ENCODE measurements at regions not wholly inside any gene's neighbourhood (a gene's known extent, or its start where the extent isn't known, plus 50 kb on each side); places are given as distances from the start of the nearest gene placed in this dataset.
"Not testable (repeated sequence)": the region's sequence is repeated elsewhere in the genome, so short reads cannot be mapped to it uniquely, and the experiment has no call there.

- no peaks in the 10 kb centered on the region for H3K9me3 ChIP-seq (ENCODE audit: control insufficient read depth, low read length)
- H3K27ac ChIP-seq (ENCODE audit: low read depth, low read length, severe bottlenecking) = no peak overlapping the region
- no peaks in the 10 kb centered on the region for H3K4me1 ChIP-seq (ENCODE audit: control insufficient read depth, insufficient read depth, low read length, poor library complexity, severe bottlenecking)
- no peaks in the 10 kb centered on the region for H3K36me3 ChIP-seq (ENCODE audit: control insufficient read depth, insufficient read depth, low read length)
- 83 to 95% methylated on average over 4 to 5 of the region's 6 CpGs for WGBS, 2 experiments (ENCODE audit: insufficient coverage in 2 of 2)
- no peak overlapping the region for H3K4me3 ChIP-seq (ENCODE audit: extremely low read depth, insufficient read depth, low read length, poor library complexity, severe bottlenecking)
Measured at GRCh38 chr16:73408716-73409115, 360.8 kb upstream of the ZFHX3 start.

GRCh38 chr16:73408311-73408710, 360.4 kb upstream of the ZFHX3 start:
- Histone ChIP-seq H3K4me3 (ENCODE audit: extremely low read depth, insufficient read depth, low read length, poor library complexity, severe bottlenecking) (no peak overlapping the region), H3K36me3 (ENCODE audit: control insufficient read depth, insufficient read depth, low read length) (no peaks in the 10 kb centered on the region), H3K9me3 (ENCODE audit: control insufficient read depth, low read length) (no peaks in the 10 kb centered on the region), H3K4me1 (ENCODE audit: control insufficient read depth, insufficient read depth, low read length, poor library complexity, severe bottlenecking) (no peaks in the 10 kb centered on the region), H3K27ac (ENCODE audit: low read depth, low read length, severe bottlenecking) (no peak overlapping the region)
- 86 to 92% methylated on average over 6 of the region's 7 CpGs for WGBS, 2 experiments (ENCODE audit: insufficient coverage in 2 of 2)

- H3K4me3 ChIP-seq (ENCODE audit: extremely low read depth, insufficient read depth, low read length, poor library complexity, severe bottlenecking) = no peak overlapping the region
- H3K36me3 ChIP-seq (ENCODE audit: control insufficient read depth, insufficient read depth, low read length) = no peaks in the 10 kb centered on the region
- 91 to 98% methylated on average over 11 of the region's 11 CpGs for WGBS, 2 experiments (ENCODE audit: insufficient coverage in 2 of 2)
- no peak overlapping the region for H3K27ac ChIP-seq (ENCODE audit: low read depth, low read length, severe bottlenecking)
- no peaks in the 10 kb centered on the region for H3K4me1 ChIP-seq (ENCODE audit: control insufficient read depth, insufficient read depth, low read length, poor library complexity, severe bottlenecking)
- no peaks in the 10 kb centered on the region for H3K9me3 ChIP-seq (ENCODE audit: control insufficient read depth, low read length)
Measured at GRCh38 chr16:73405851-73406250, 357.9 kb upstream of the ZFHX3 start.

GRCh38 chr16:73404001-73404400, 356.1 kb upstream of the ZFHX3 start:
- H3K9me3 ChIP-seq (ENCODE audit: control insufficient read depth, low read length) = no peaks in the 10 kb centered on the region
- H3K27ac ChIP-seq (ENCODE audit: low read depth, low read length, severe bottlenecking) = no peak overlapping the region
- no peaks in the 10 kb centered on the region for H3K4me1 ChIP-seq (ENCODE audit: control insufficient read depth, insufficient read depth, low read length, poor library complexity, severe bottlenecking)
- no peak overlapping the region for H3K4me3 ChIP-seq (ENCODE audit: extremely low read depth, insufficient read depth, low read length, poor library complexity, severe bottlenecking)
- no peaks in the 10 kb centered on the region for H3K36me3 ChIP-seq (ENCODE audit: control insufficient read depth, insufficient read depth, low read length)

- H3K4me3 ChIP-seq (ENCODE audit: extremely low read depth, insufficient read depth, low read length, poor library complexity, severe bottlenecking) = no peak overlapping the region
- WGBS, 2 experiments (ENCODE audit: insufficient coverage in 2 of 2) = 95 to 96% methylated on average over 10 to 12 of the region's 12 CpGs
- no peaks in the 10 kb centered on the region for H3K36me3 ChIP-seq (ENCODE audit: control insufficient read depth, insufficient read depth, low read length)
- H3K4me1 ChIP-seq (ENCODE audit: control insufficient read depth, insufficient read depth, low read length, poor library complexity, severe bottlenecking) = no peaks in the 10 kb centered on the region
- no peak overlapping the region for H3K27ac ChIP-seq (ENCODE audit: low read depth, low read length, severe bottlenecking)
- H3K9me3 ChIP-seq (ENCODE audit: control insufficient read depth, low read length) = no peaks in the 10 kb centered on the region
Measured at GRCh38 chr16:73403291-73403690, 355.4 kb upstream of the ZFHX3 start.

GRCh38 chr16:73400951-73401350, 353.0 kb upstream of the ZFHX3 start:
- Histone ChIP-seq H3K9me3 (ENCODE audit: control insufficient read depth, low read length) (no peaks in the 10 kb centered on the region), H3K4me1 (ENCODE audit: control insufficient read depth, insufficient read depth, low read length, poor library complexity, severe bottlenecking) (no peaks in the 10 kb centered on the region), H3K4me3 (ENCODE audit: extremely low read depth, insufficient read depth, low read length, poor library complexity, severe bottlenecking) (no peak overlapping the region), H3K27ac (ENCODE audit: low read depth, low read length, severe bottlenecking) (peak overlapping the region; percentile 16), H3K36me3 (ENCODE audit: control insufficient read depth, insufficient read depth, low read length) (no peaks in the 10 kb centered on the region)
- 91 to 94% methylated on average over 4 to 8 of the region's 10 CpGs for WGBS, 2 experiments (ENCODE audit: insufficient coverage in 2 of 2)

- H3K4me3 ChIP-seq (ENCODE audit: extremely low read depth, insufficient read depth, low read length, poor library complexity, severe bottlenecking) = no peak overlapping the region
- 100% methylated on average over 1 of the region's 5 CpGs; no CpG with 5 or more reads in 1 of the 2 experiments for WGBS, 2 experiments (ENCODE audit: insufficient coverage in 2 of 2)
- no peaks in the 10 kb centered on the region for H3K4me1 ChIP-seq (ENCODE audit: control insufficient read depth, insufficient read depth, low read length, poor library complexity, severe bottlenecking)
- no peak overlapping the region for H3K27ac ChIP-seq (ENCODE audit: low read depth, low read length, severe bottlenecking)
- H3K9me3 ChIP-seq (ENCODE audit: control insufficient read depth, low read length) = no peaks in the 10 kb centered on the region
- H3K36me3 ChIP-seq (ENCODE audit: control insufficient read depth, insufficient read depth, low read length) = no peaks in the 10 kb centered on the region
Measured at GRCh38 chr16:73399997-73400396, 352.1 kb upstream of the ZFHX3 start.

GRCh38 chr16:73399486-73399885, 351.6 kb upstream of the ZFHX3 start:
- 100% methylated on average over 3 to 4 of the region's 5 CpGs for WGBS, 2 experiments (ENCODE audit: insufficient coverage in 2 of 2)
- H3K9me3 ChIP-seq (ENCODE audit: control insufficient read depth, low read length) = no peaks in the 10 kb centered on the region
- H3K36me3 ChIP-seq (ENCODE audit: control insufficient read depth, insufficient read depth, low read length) = no peaks in the 10 kb centered on the region
- H3K27ac ChIP-seq (ENCODE audit: low read depth, low read length, severe bottlenecking) = no peak overlapping the region
- H3K4me3 ChIP-seq (ENCODE audit: extremely low read depth, insufficient read depth, low read length, poor library complexity, severe bottlenecking) = no peak overlapping the region
- no peaks in the 10 kb centered on the region for H3K4me1 ChIP-seq (ENCODE audit: control insufficient read depth, insufficient read depth, low read length, poor library complexity, severe bottlenecking)

- H3K9me3 ChIP-seq (ENCODE audit: control insufficient read depth, low read length); H3K4me1 ChIP-seq (ENCODE audit: control insufficient read depth, insufficient read depth, low read length, poor library complexity, severe bottlenecking); H3K27ac ChIP-seq (ENCODE audit: low read depth, low read length, severe bottlenecking); H3K36me3 ChIP-seq (ENCODE audit: control insufficient read depth, insufficient read depth, low read length); H3K4me3 ChIP-seq (ENCODE audit: extremely low read depth, insufficient read depth, low read length, poor library complexity, severe bottlenecking): not testable (repeated sequence)
- 100% methylated on average over 1 of the region's 1 CpG; no CpG with 5 or more reads in 1 of the 2 experiments for WGBS, 2 experiments (ENCODE audit: insufficient coverage in 2 of 2)
Measured at GRCh38 chr16:73398604-73399003, 350.7 kb upstream of the ZFHX3 start.

- Histone ChIP-seq H3K4me1 (ENCODE audit: control insufficient read depth, insufficient read depth, low read length, poor library complexity, severe bottlenecking) (no peaks in the 10 kb centered on the region), H3K4me3 (ENCODE audit: extremely low read depth, insufficient read depth, low read length, poor library complexity, severe bottlenecking) (no peak overlapping the region), H3K27ac (ENCODE audit: low read depth, low read length, severe bottlenecking) (no peak overlapping the region), H3K9me3 (ENCODE audit: control insufficient read depth, low read length) (no peaks in the 10 kb centered on the region), H3K36me3 (ENCODE audit: control insufficient read depth, insufficient read depth, low read length) (no peaks in the 10 kb centered on the region)
- 62 to 86% methylated on average over 1 to 2 of the region's 3 CpGs for WGBS, 2 experiments (ENCODE audit: insufficient coverage in 2 of 2)
Measured at GRCh38 chr16:73396556-73396955, 348.6 kb upstream of the ZFHX3 start.

- WGBS, 2 experiments (ENCODE audit: insufficient coverage in 2 of 2) = 87 to 92% methylated on average over 5 to 6 of the region's 6 CpGs
- H3K9me3 ChIP-seq (ENCODE audit: control insufficient read depth, low read length) = no peaks in the 10 kb centered on the region
- H3K27ac ChIP-seq (ENCODE audit: low read depth, low read length, severe bottlenecking) = no peak overlapping the region
- H3K4me3 ChIP-seq (ENCODE audit: extremely low read depth, insufficient read depth, low read length, poor library complexity, severe bottlenecking) = no peak overlapping the region
- H3K36me3 ChIP-seq (ENCODE audit: control insufficient read depth, insufficient read depth, low read length) = no peaks in the 10 kb centered on the region
- no peaks in the 10 kb centered on the region for H3K4me1 ChIP-seq (ENCODE audit: control insufficient read depth, insufficient read depth, low read length, poor library complexity, severe bottlenecking)
Measured at GRCh38 chr16:73390936-73391335, 343.0 kb upstream of the ZFHX3 start.

- H3K9me3 ChIP-seq (ENCODE audit: control insufficient read depth, low read length) = no peaks in the 10 kb centered on the region
- peaks cover 3% of the 10 kb centered on the region for H3K4me1 ChIP-seq (ENCODE audit: control insufficient read depth, insufficient read depth, low read length, poor library complexity, severe bottlenecking)
- H3K36me3 ChIP-seq (ENCODE audit: control insufficient read depth, insufficient read depth, low read length) = no peaks in the 10 kb centered on the region
- no peak overlapping the region for H3K27ac ChIP-seq (ENCODE audit: low read depth, low read length, severe bottlenecking)
- H3K4me3 ChIP-seq (ENCODE audit: extremely low read depth, insufficient read depth, low read length, poor library complexity, severe bottlenecking) = no peak overlapping the region
- WGBS, 2 experiments (ENCODE audit: insufficient coverage in 2 of 2) = 80 to 83% methylated on average over 1 to 2 of the region's 5 CpGs
Measured at GRCh38 chr16:73390491-73390890, 342.6 kb upstream of the ZFHX3 start.
